AG04449 (cell line): ENCODE measurements at regions not wholly inside any gene's neighbourhood (a gene's known extent, or its start where the extent isn't known, plus 50 kb on each side); places are given as distances from the start of the nearest gene placed in this dataset.

Experiments used
- CTCF ChIA-PET: fragments of 350-600 bp; formaldehyde crosslinking; extraction: SDS; loops from one replicate; lab custom pipeline; 2021; ENCODE audit warnings: antibody characterized with exemption; lab: Yijun Ruan, JAX
- POLR2A ChIA-PET: fragments of 400-600, 350-600 bp; formaldehyde crosslinking; extraction: SDS; loops from one replicate; lab custom pipeline; 2020; ENCODE audit warnings: antibody characterized with exemption, inconsistent platforms; lab: Yijun Ruan, JAX
- DNase-seq: peaks from one replicate; pipeline ENCODE4 v3.0.0-alpha.2; 2010; ENCODE audit warnings: low read depth, low spot score
- H3K4me3 ChIP-seq: 2 replicates; pipeline ENCODE4 v1.5.1; 2011; ENCODE audit warnings: low read depth, mild to moderate bottlenecking, control low read depth, low read length
- CTCF ChIP-seq: IDR thresholded peaks from one replicate; pipeline ENCODE4 v1.5.1; 2011; ENCODE audit warnings: mild to moderate bottlenecking, moderate library complexity, low read length, control low read depth, inconsistent platforms; ENCODE audit not compliant: insufficient read depth; ENCODE audit errors: missing control alignments

- ChIA-PET CTCF (interaction anchor here (0.8 kb wide), 1 partner anchor 13 kb away, joined by 4 read pairs; no protein-coding TSS in a partner anchor), POLR2A (no interaction called here)
- no peak for DNase-seq
- no peak for TF ChIP-seq CTCF
- H3K4me3 ChIP-seq, result no peak overlapping the region
These were observed 218.9 kb upstream of the RBM19 start for GRCh38 chr12:114185036-114185435.

- no peak for TF ChIP-seq CTCF
- ChIA-PET CTCF (no interaction called here), POLR2A (no interaction called here)
- no peak for DNase-seq
- no peak overlapping the region for H3K4me3 ChIP-seq
These were observed 208.2 kb upstream of the RBM19 start for GRCh38 chr12:114174326-114174725.

GRCh38 chr12:114172135-114172534 lies 206.0 kb upstream of the RBM19 start:
- H3K4me3 ChIP-seq, result no peak overlapping the region
- ChIA-PET POLR2A (no interaction called here), CTCF (interaction anchor here (1.1 kb wide), 1 partner anchor 13 kb away, joined by 4 read pairs; no protein-coding TSS in a partner anchor)
- DNase-seq, result no peak
- TF ChIP-seq CTCF, result no peak

GRCh38 chr12:114168061-114168460 lies 201.9 kb upstream of the RBM19 start:
- ChIA-PET POLR2A (no interaction called here), CTCF (interaction anchor here (0.8 to 4.6 kb wide), 6 partner anchors 11 to 341 kb away, joined by 3 to 53 read pairs (median 6); no protein-coding TSS in a partner anchor)
- no peak for DNase-seq
- no peak for TF ChIP-seq CTCF
- no peak overlapping the region for H3K4me3 ChIP-seq

- no peak overlapping the region for H3K4me3 ChIP-seq
- no peak for DNase-seq
- POLR2A ChIA-PET, result no interaction called here
- CTCF ChIA-PET, result interaction anchor here (0.8 to 4.6 kb wide), 7 partner anchors 9 to 345 kb away, joined by 3 to 53 read pairs (median 6); no protein-coding TSS in a partner anchor
- TF ChIP-seq CTCF, result no peak
These were observed 201.3 kb upstream of the RBM19 start for GRCh38 chr12:114167431-114167830.

GRCh38 chr12:114166362-114166761 lies 200.2 kb upstream of the RBM19 start:
- peak; percentile 22 for TF ChIP-seq CTCF
- ChIA-PET POLR2A (no interaction called here), CTCF (interaction anchor here (0.9 to 4.6 kb wide), 7 partner anchors 8 to 346 kb away, joined by 3 to 53 read pairs (median 6); no protein-coding TSS in a partner anchor)
- H3K4me3 ChIP-seq, result no peak overlapping the region
- DNase-seq, result no peak
